B cell (primary cell): ENCODE measurements at regions not wholly inside any gene's neighbourhood (a gene's known extent, or its start where the extent isn't known, plus 50 kb on each side); places are given as distances from the start of the nearest gene placed in this dataset.

Experiments
- ATAC-seq: fragments of 200-7000 bp; cut with Tn5 transposase; one replicate; pipeline ENCODE4 v1.10.0; 2021; ENCODE audit warnings: low read depth, mild to moderate bottlenecking, moderate number of reproducible peaks, moderate library complexity
- CTCF ChIA-PET: fragments of 350-600 bp; sonication (Branson Sonifier 250); formaldehyde crosslinking; loops from one replicate; lab custom pipeline; 2021; ENCODE audit warnings: antibody characterized with exemption, inconsistent platforms; lab: Charles Lee
- POLR2A ChIA-PET: fragments of 350-600 bp; sonication (Branson Sonifier 250); formaldehyde crosslinking; loops from one replicate; lab custom pipeline; 2021; ENCODE audit warnings: antibody characterized with exemption; lab: Charles Lee
- DNase-seq: peaks from one replicate; pipeline ENCODE4 v3.0.0; 2013
- H2AFZ ChIP-seq: 2 replicates; pipeline ENCODE4 v1.6.1; 2012; ENCODE audit warnings: mild to moderate bottlenecking, low read depth, low read length; ENCODE audit not compliant: insufficient read depth, poor library complexity, severe bottlenecking
- H3K27ac ChIP-seq, 2 donors: 1 replicate in 1 of 2; 2 replicates in 1 of 2; pipeline ENCODE4 v1.5.1; 2012 to 2013; ENCODE audit warnings: low read length in 2 of 2, mild to moderate bottlenecking in 2 of 2, moderate library complexity in 1 of 2
- H3K27me3 ChIP-seq, 4 experiments: fragments of 200-600 bp in 1 of 4; sonication (generic) in 1 of 4; replicated peaks in 1 of 4; 1 replicate in 2 of 4; 2 replicates in 2 of 4; pipeline versions ENCODE4 v1.6.1 to v1.7.0; 2013 to 2016; ENCODE audit warnings: low read length in 3 of 4, mild to moderate bottlenecking in 2 of 4, mixed read lengths in 1 of 4, moderate library complexity in 1 of 4; ENCODE audit not compliant: insufficient read depth in 4 of 4, control insufficient read depth in 3 of 4; ENCODE audit errors: control extremely low read depth in 1 of 4
- H3K36me3 ChIP-seq, 2 experiments: replicated peaks in 1 of 2; 1 replicate in 1 of 2; 2 replicates in 1 of 2; pipeline versions ENCODE4 v1.6.1 to v1.7.1; 2013; ENCODE audit warnings: low read length in 1 of 2; ENCODE audit not compliant: insufficient read depth in 2 of 2, control insufficient read depth in 1 of 2; ENCODE audit errors: control extremely low read depth in 1 of 2, extremely low read depth in 1 of 2
- H3K4me1 ChIP-seq, 2 donors: fragments of 200-600 bp in 1 of 2; sonication (generic) in 1 of 2; 1 replicate in 1 of 2; 2 replicates in 1 of 2; pipeline versions ENCODE4 v1.5.1 to v1.6.1; 2013 to 2017; ENCODE audit warnings: low read length in 2 of 2; ENCODE audit not compliant: control insufficient read depth in 2 of 2, insufficient read depth in 2 of 2
- H3K4me2 ChIP-seq: replicated peaks from 2 replicates; pipeline ENCODE3; 2012; ENCODE audit warnings: mild to moderate bottlenecking, low read depth, low read length; ENCODE audit not compliant: poor library complexity, severe bottlenecking
- H3K4me3 ChIP-seq, 5 experiments: fragments of 200-600 bp in 1 of 5; sonication (generic) in 1 of 5; 1 replicate in 3 of 5; 2 replicates in 2 of 5; pipeline versions ENCODE4 v1.5.1 to v1.7.0; 2011 to 2016; ENCODE audit warnings: low read length in 4 of 5, mild to moderate bottlenecking in 4 of 5, low read depth in 2 of 5, control low read depth in 1 of 5, moderate library complexity in 1 of 5; ENCODE audit not compliant: insufficient read depth in 1 of 5; ENCODE audit errors: control extremely low read depth in 1 of 5, extremely low read depth in 1 of 5
- H3K79me2 ChIP-seq: fragments of 200-600 bp; sonication (generic); one replicate; pipeline ENCODE4 v1.6.0; 2016; ENCODE audit warnings: low read length; ENCODE audit not compliant: control insufficient read depth, insufficient read depth
- H3K9ac ChIP-seq: fragments of 200-600 bp; sonication (generic); 2 replicates; pipeline ENCODE4 v1.6.1; 2017; ENCODE audit warnings: mild to moderate bottlenecking, low read length, moderate library complexity
- H3K9me3 ChIP-seq, 3 donors: one replicate each; pipeline versions ENCODE4 v1.6.1 to v1.7.1; 2013; ENCODE audit warnings: low read length in 2 of 3; ENCODE audit not compliant: control insufficient read depth in 2 of 3, insufficient read depth in 1 of 3; ENCODE audit errors: control extremely low read depth in 1 of 3
- H4K20me1 ChIP-seq: 2 replicates; pipeline ENCODE4 v1.6.0; 2012; ENCODE audit warnings: mild to moderate bottlenecking, low read length; ENCODE audit not compliant: insufficient read depth, control insufficient read depth, poor library complexity, severe bottlenecking
- H3K27ac Mint-ChIP-seq: one replicate; pipeline ENCODE4 v1.8.0; 2021; ENCODE audit warnings: mixed read lengths
- H3K27me3 Mint-ChIP-seq: one replicate; pipeline ENCODE4 v1.8.0; 2021; ENCODE audit warnings: mixed read lengths
- H3K4me1 Mint-ChIP-seq: one replicate; pipeline ENCODE4 v1.8.0; 2021; ENCODE audit warnings: mixed read lengths
- H3K4me3 Mint-ChIP-seq: one replicate; pipeline ENCODE4 v1.8.0; 2021; ENCODE audit warnings: mixed read lengths
- H3K9me3 Mint-ChIP-seq: one replicate; pipeline ENCODE4 v1.8.0; 2022; ENCODE audit warnings: mixed read lengths; ENCODE audit not compliant: insufficient read depth
- CTCF ChIP-seq: fragments of 200-600 bp; IDR thresholded peaks from one replicate; pipeline ENCODE4 v1.8.0; 2022; ENCODE audit warnings: antibody characterized with exemption, mild to moderate bottlenecking
- EZH2 ChIP-seq: IDR thresholded peaks from 2 replicates; pipeline ENCODE4 v1.6.1; 2012; ENCODE audit warnings: borderline replicate concordance, low read depth, mild to moderate bottlenecking, moderate library complexity, low read length; ENCODE audit not compliant: insufficient read depth, poor library complexity, severe bottlenecking
- WGBS: methylation state at CpG from one replicate; pipeline ENCODE4 v1.1.5; 2013; ENCODE audit warnings: missing lambda C conversion rate; ENCODE audit not compliant: insufficient coverage; 5-methylcytosine and 5-hydroxymethylcytosine counted together
- intact Hi-C: fragments of 100-400 bp; cut with micrococcal nuclease; formaldehyde crosslinking; loops from one replicate; pipeline ENCODE4 v1.10.0; 2022

- ATAC-seq (no peak), DNase-seq (no peak)
- Mint-ChIP-seq H3K27ac (no peak overlapping the region), H3K27me3 (peaks cover 5% of the 10 kb centered on the region), H3K9me3 (no peaks in the 10 kb centered on the region), H3K4me1 (no peaks in the 10 kb centered on the region), H3K4me3 (no peak overlapping the region)
- CTCF ChIA-PET = no interaction called here
- no peak overlapping the region for H3K4me2 ChIP-seq
- H2AFZ ChIP-seq = no peak overlapping the region
- H3K79me2 ChIP-seq = no peaks in the 10 kb centered on the region
- no peaks in the 10 kb centered on the region for H3K9me3 ChIP-seq
- WGBS = no CpG with 5 or more reads among the region's 3 CpGs
- H3K36me3 ChIP-seq = no peaks in the 10 kb centered on the region
- peaks cover 0 to 3% (median 1%) of the 10 kb centered on the region in 4 experiments for H3K27me3 ChIP-seq
- H3K9ac ChIP-seq = no peak overlapping the region
- intact Hi-C loops = no loop called here
- H3K4me1 ChIP-seq = no peaks in the 10 kb centered on the region
- TF ChIP-seq EZH2 (no peak), CTCF (no peak)
- H3K27ac ChIP-seq = no peak overlapping the region
- POLR2A ChIA-PET = no interaction called here
- no peaks in the 10 kb centered on the region for H4K20me1 ChIP-seq
- H3K4me3 ChIP-seq = no peak overlapping the region
These were observed 104.7 kb upstream of the ADAMTS18 start for GRCh38 chr16:77539421-77540034.

- intact Hi-C loops = no loop called here
These were observed 105.8 kb upstream of the ADAMTS18 start for GRCh38 chr16:77540646-77541045.

More at GRCh38 chr16:77540646-77541045, 105.8 kb upstream of the ADAMTS18 start:
- Histone ChIP-seq H3K4me1 (no peaks in the 10 kb centered on the region), H4K20me1 (no peaks in the 10 kb centered on the region), H3K79me2 (no peaks in the 10 kb centered on the region), H3K4me3 (no peak overlapping the region), H3K27ac (no peak overlapping the region), H3K4me2 (no peak overlapping the region), H2AFZ (no peak overlapping the region), H3K9me3 (no peaks in the 10 kb centered on the region), H3K36me3 (no peaks in the 10 kb centered on the region), H3K9ac (no peak overlapping the region), H3K27me3 (peaks cover 0 to 3% (median 1%) of the 10 kb centered on the region in 4 experiments)
- ATAC-seq (no peak), DNase-seq (no peak)
- H3K27ac Mint-ChIP-seq = no peak overlapping the region
- 8% methylated on average over 2 of the region's 2 CpGs for WGBS
- H3K4me3 Mint-ChIP-seq = no peak overlapping the region
- ChIA-PET POLR2A (no interaction called here), CTCF (no interaction called here)
- no peaks in the 10 kb centered on the region for H3K4me1 Mint-ChIP-seq
- TF ChIP-seq CTCF (no peak), EZH2 (no peak)
- H3K9me3 Mint-ChIP-seq = no peaks in the 10 kb centered on the region
- H3K27me3 Mint-ChIP-seq = peaks cover 3% of the 10 kb centered on the region
